ENCODE measurements at regions not wholly inside any gene's neighbourhood (a gene's known extent, or its start where the extent isn't known, plus 50 kb on each side); places are given as distances from the start of the nearest gene placed in this dataset.

DNA sequence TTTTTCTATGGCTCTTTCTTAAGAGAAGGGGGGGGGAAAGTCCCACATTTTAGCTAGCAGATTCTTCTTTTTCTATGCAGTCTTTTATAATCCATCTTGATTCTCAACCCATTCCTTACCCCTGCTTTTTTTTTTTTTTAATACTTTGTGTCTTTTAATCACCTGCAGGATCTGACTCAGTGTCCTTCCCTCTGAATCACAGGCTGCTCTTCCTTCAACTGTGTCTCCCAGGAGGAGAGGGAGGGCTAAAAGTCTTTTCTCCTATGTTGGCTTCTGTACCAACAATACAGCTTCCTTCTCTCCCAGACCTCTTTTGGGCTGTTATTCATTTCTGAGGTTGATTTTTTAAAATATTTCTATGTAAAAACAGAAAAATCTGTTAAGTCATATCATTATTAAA is 686.2 kb downstream of the ADGRL2 start:
- TF ChIP-seq EZH2 (IDR thresholded peaks at IDR 0.05): no peak
- TF ChIP-seq, protein P1, sequence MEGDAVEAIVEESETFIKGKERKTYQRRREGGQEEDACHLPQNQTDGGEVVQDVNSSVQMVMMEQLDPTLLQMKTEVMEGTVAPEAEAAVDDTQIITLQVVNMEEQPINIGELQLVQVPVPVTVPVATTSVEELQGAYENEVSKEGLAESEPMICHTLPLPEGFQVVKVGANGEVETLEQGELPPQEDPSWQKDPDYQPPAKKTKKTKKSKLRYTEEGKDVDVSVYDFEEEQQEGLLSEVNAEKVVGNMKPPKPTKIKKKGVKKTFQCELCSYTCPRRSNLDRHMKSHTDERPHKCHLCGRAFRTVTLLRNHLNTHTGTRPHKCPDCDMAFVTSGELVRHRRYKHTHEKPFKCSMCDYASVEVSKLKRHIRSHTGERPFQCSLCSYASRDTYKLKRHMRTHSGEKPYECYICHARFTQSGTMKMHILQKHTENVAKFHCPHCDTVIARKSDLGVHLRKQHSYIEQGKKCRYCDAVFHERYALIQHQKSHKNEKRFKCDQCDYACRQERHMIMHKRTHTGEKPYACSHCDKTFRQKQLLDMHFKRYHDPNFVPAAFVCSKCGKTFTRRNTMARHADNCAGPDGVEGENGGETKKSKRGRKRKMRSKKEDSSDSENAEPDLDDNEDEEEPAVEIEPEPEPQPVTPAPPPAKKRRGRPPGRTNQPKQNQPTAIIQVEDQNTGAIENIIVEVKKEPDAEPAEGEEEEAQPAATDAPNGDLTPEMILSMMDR (IDR thresholded peaks at IDR 0.05): no peak
- no peak for TF ChIP-seq EZH2phosphoT487 (IDR thresholded peaks at IDR 0.05)
